ENCODE measurements at regions not wholly inside any gene's neighbourhood (a gene's known extent, or its start where the extent isn't known, plus 50 kb on each side); places are given as distances from the start of the nearest gene placed in this dataset.

GRCh38 chr1:208536212-208536611 lies 292.0 kb upstream of the PLXNA2 start:
- DNase-seq, result no peak
- Histone ChIP-seq H3K27me3 (no peaks in the 10 kb centered on the region), H3K36me3 (no peaks in the 10 kb centered on the region), H3K27ac (no peak overlapping the region), H3K4me3 (no peak overlapping the region), H3K4me1 (ENCODE audit: insufficient read depth) (no peaks in the 10 kb centered on the region), H3K9me3 (no peaks in the 10 kb centered on the region)
- intact Hi-C loops (cut with DNase I), result no loop called here
- TF ChIP-seq EP300 (IDR thresholded peaks at IDR 0.05) (no peak), CTCF (IDR thresholded peaks at IDR 0.05) (no peak), POLR2A (IDR thresholded peaks at IDR 0.05) (no peak)
- 70 to 74% (median 70%) methylated on average over 4 of the region's 4 CpGs for WGBS, 3 donors

- TF ChIP-seq CTCF (IDR thresholded peaks at IDR 0.05), result no peak
- no peak for TF ChIP-seq POLR2A (IDR thresholded peaks at IDR 0.05)
- no peak for TF ChIP-seq EP300 (IDR thresholded peaks at IDR 0.05)
- H3K36me3 ChIP-seq, result no peaks in the 10 kb centered on the region
- 87 to 94% (median 93%) methylated on average over 3 of the region's 3 CpGs for WGBS, 3 donors
- no peaks in the 10 kb centered on the region for H3K9me3 ChIP-seq
- no peak overlapping the region for H3K27ac ChIP-seq
- no peak for DNase-seq
- no peak overlapping the region for H3K4me3 ChIP-seq
- intact Hi-C loops (cut with DNase I), result no loop called here
- no peaks in the 10 kb centered on the region for H3K27me3 ChIP-seq
- no peaks in the 10 kb centered on the region for H3K4me1 ChIP-seq (ENCODE audit: insufficient read depth)
Observed at GRCh38 chr1:208537198-208537597, 293.0 kb upstream of the PLXNA2 start.

GRCh38 chr1:208538078-208538477 lies 293.9 kb upstream of the PLXNA2 start:
- Histone ChIP-seq H3K4me3 (no peak overlapping the region), H3K27ac (no peak overlapping the region), H3K27me3 (no peaks in the 10 kb centered on the region), H3K4me1 (ENCODE audit: insufficient read depth) (no peaks in the 10 kb centered on the region), H3K36me3 (no peaks in the 10 kb centered on the region), H3K9me3 (no peaks in the 10 kb centered on the region)
- no peak for DNase-seq
- no peak for TF ChIP-seq POLR2A (IDR thresholded peaks at IDR 0.05)
- TF ChIP-seq CTCF (IDR thresholded peaks at IDR 0.05), result no peak
- no peak for TF ChIP-seq EP300 (IDR thresholded peaks at IDR 0.05)
- WGBS, 3 donors, result 93 to 96% (median 94%) methylated on average over 7 of the region's 7 CpGs
- intact Hi-C loops (cut with DNase I), result no loop called here

GRCh38 chr1:208538587-208538986 lies 294.4 kb upstream of the PLXNA2 start:
- Histone ChIP-seq H3K4me3 (no peak overlapping the region), H3K27ac (no peak overlapping the region), H3K9me3 (no peaks in the 10 kb centered on the region), H3K36me3 (no peaks in the 10 kb centered on the region), H3K27me3 (no peaks in the 10 kb centered on the region), H3K4me1 (ENCODE audit: insufficient read depth) (no peaks in the 10 kb centered on the region)
- TF ChIP-seq EP300 (IDR thresholded peaks at IDR 0.05), result no peak
- TF ChIP-seq CTCF (IDR thresholded peaks at IDR 0.05), result no peak
- no peak for TF ChIP-seq POLR2A (IDR thresholded peaks at IDR 0.05)
- DNase-seq, result no peak
- 93 to 97% (median 95%) methylated on average over 5 of the region's 5 CpGs for WGBS, 3 donors
- intact Hi-C loops (cut with DNase I), result no loop called here

- Histone ChIP-seq H3K4me1 (ENCODE audit: insufficient read depth) (no peaks in the 10 kb centered on the region), H3K36me3 (no peaks in the 10 kb centered on the region), H3K27ac (no peak overlapping the region), H3K9me3 (no peaks in the 10 kb centered on the region), H3K27me3 (no peaks in the 10 kb centered on the region), H3K4me3 (no peak overlapping the region)
- WGBS, 3 donors, result 83 to 93% (median 93%) methylated on average over 2 of the region's 2 CpGs
- DNase-seq, result no peak
- intact Hi-C loops (cut with DNase I), result no loop called here
- TF ChIP-seq EP300 (IDR thresholded peaks at IDR 0.05) (no peak), POLR2A (IDR thresholded peaks at IDR 0.05) (no peak), CTCF (IDR thresholded peaks at IDR 0.05) (no peak)
Observed at GRCh38 chr1:208540724-208541123, 296.5 kb upstream of the PLXNA2 start.
